GM12872 (cell line): ENCODE measurements at regions not wholly inside any gene's neighbourhood (a gene's known extent, or its start where the extent isn't known, plus 50 kb on each side); places are given as distances from the start of the nearest gene placed in this dataset.

Experiments
- TF ChIP-seq, protein P1 (sequence below): IDR thresholded peaks from 3 replicates; pipeline ENCODE4 v1.5.1; 2011; ENCODE audit warnings: low read depth, mild to moderate bottlenecking, low read length, moderate library complexity; ENCODE audit not compliant: insufficient read depth

DNA sequence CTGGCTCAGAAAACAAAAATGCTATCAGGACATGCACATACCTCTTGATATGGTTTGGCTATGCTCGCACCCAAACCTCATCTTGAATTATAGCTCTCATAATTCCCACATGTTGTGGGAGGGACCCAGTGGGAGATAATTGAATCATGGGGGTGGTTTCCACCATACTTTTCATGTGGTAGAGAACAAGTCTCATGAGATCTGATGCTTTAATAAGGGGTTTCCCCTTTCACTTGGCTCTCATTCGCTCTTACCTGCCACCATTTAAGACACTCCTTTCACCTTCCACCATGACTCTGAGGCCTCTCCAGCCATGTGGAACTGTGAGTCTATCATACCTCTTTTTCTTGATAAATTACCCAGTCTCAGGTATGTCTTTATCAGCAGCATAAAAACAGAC, 958.6 kb downstream of the TRAM1L1 start:
- TF ChIP-seq, protein P1, sequence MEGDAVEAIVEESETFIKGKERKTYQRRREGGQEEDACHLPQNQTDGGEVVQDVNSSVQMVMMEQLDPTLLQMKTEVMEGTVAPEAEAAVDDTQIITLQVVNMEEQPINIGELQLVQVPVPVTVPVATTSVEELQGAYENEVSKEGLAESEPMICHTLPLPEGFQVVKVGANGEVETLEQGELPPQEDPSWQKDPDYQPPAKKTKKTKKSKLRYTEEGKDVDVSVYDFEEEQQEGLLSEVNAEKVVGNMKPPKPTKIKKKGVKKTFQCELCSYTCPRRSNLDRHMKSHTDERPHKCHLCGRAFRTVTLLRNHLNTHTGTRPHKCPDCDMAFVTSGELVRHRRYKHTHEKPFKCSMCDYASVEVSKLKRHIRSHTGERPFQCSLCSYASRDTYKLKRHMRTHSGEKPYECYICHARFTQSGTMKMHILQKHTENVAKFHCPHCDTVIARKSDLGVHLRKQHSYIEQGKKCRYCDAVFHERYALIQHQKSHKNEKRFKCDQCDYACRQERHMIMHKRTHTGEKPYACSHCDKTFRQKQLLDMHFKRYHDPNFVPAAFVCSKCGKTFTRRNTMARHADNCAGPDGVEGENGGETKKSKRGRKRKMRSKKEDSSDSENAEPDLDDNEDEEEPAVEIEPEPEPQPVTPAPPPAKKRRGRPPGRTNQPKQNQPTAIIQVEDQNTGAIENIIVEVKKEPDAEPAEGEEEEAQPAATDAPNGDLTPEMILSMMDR = no peak

DNA sequence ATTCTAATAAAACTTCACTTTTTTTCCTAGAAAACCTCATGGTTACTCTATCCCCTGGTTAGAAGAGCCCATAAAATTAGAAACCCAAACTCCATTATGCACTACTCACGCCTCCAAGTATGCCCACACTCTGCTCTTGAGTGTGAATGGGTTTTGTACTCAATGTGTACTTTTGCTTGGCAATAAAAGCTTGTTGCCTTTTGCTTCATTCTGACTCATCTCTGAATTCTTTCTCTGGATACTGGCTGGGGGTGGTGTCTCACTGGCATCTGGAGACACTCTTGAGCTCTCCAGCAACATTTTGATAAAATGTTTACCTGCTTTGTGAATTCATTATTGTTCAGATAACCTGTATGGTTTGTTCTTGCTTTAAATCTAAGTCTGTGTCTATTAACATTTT, 963.3 kb downstream of the TRAM1L1 start:
- TF ChIP-seq, protein P1 = no peak

DNA sequence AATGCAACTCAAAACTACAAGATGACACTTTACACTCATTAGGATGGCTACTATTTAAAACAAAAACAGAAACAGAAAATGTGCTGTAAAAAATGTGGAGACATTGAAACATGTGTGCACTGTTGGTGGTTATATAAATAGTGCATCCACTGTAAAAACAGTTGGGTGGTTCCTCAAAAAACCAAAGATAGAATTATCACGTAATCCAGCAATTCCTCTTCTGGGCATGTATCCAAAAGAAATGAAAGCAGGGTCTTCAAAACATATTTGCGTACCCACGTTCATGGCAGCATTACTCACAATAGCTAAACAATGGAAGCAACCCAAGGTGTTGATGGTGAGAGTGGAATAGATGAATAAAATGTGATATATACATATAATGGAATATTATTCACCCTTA, 967.2 kb downstream of the TRAM1L1 start:
- TF ChIP-seq, protein P1 = no peak

DNA sequence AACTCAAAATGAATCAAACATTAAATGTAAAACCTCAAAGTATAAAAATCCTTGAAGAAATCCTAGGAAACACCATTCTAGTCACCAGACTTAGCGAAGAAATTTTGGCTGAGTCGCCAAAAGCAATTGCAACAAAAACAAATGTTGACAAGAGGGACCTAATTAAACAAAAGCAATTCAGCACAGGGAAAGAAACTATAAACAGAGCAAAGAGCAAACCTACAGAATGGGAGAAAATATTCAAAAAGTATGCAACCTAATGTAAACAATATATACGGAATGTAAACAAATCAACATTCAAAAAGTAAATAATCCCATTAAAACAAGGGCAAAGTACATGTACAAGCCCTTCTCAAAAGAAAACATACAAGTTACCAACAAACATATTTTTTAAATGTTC, 974.7 kb downstream of the TRAM1L1 start:
- TF ChIP-seq, protein P1 = no peak

DNA sequence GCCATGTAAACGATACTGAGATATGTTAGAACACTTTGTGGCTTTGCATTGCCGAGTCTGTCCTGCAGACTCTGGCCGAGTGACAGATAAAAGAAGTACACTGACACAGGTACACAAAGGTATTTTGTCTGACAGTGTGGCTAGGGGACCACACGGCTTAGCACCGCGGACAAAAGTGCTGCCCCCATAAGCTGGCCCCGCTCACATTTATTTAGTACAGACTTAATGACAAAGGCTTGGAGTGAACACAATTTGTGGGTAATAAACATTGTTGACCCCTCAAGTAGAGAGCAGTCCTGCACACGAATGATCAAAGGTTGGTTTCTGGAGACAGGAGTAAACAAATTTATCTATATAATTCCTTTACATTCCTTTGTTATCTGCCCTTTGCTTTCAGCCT, 976.8 kb downstream of the TRAM1L1 start:
- TF ChIP-seq, protein P1 = no peak

DNA sequence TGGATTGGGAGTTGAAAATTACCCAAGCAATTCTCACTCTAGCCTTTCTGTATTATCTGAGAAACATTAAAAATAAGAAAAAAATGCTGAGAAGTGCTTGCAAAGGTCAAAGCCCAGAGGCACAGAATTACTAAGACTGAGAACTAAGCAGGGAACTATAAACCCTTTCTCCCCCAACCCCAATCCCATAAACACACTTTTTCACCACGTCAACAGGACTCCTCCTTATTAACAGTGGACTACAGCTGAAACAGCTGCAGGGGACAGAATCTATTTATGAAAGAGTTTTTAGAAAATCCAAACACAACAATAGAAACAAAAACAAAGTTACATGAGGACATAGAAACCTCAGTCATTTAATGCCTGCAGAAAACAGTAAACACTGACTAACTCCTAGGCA, 984.1 kb downstream of the TRAM1L1 start:
- TF ChIP-seq, protein P1 = no peak

DNA sequence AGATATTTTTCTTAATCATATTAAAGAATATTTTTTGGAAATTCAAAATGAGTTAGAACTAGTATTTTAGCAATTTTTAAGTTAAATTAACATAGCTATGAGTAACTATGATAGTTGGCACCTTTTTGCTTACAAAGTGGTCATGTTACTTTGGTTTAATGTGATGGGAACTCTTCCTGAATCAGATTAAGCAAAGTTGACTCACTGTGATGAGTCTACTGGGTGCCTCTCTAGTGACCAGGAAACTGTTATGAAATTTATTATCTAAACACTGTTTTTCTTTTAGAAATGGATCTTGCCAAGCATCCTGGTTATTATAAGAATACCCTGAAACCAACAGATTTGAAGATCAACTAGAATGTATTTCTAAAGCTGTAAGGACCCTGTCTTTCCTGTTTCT, 985.8 kb downstream of the TRAM1L1 start:
- TF ChIP-seq, protein P1 = no peak

DNA sequence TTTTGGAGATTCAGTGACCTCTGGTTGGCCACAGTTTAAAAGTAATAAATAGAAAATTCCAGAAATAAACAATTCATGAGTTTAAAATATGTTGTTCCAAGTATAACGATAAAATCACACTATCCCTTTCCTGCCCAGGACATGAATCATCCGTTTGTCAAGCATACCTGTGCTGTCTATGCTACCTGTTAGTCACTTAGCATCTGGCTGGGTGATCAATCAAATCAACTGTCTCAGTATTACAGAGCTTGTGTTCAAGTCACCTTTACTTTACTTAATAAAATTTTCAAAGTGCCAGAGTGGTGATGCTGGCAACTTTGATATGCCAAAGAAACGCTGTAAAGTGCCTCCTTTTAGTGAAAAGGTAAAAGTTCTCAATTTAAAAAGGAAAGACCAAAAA, 979.5 kb upstream of the NDST4 start:
- TF ChIP-seq, protein P1 = no peak
